Activated naive CD4-positive, alpha-beta T cell treated with anti-CD3 and anti-CD28 coated beads, Interleukin-2, amount 10 ng/mL, durations not matched to agents 7 days and 5 days (primary cell): ENCODE measurements at regions not wholly inside any gene's neighbourhood (a gene's known extent, or its start where the extent isn't known, plus 50 kb on each side); places are given as distances from the start of the nearest gene placed in this dataset.
"Not testable (repeated sequence)": the region's sequence is repeated elsewhere in the genome, so short reads cannot be mapped to it uniquely, and the experiment has no call there.

ENCODE experiments used
- CTCF ChIA-PET: fragments of 350-600 bp; sonication (Branson Sonifier 250); formaldehyde crosslinking; loops from one replicate; lab custom pipeline; 2021; ENCODE audit warnings: antibody characterized with exemption; lab: Charles Lee
- DNase-seq: peaks from one replicate; pipeline ENCODE4 v3.0.0-alpha.2; 2020
- H3K27ac Mint-ChIP-seq: one replicate; pipeline ENCODE4 v1.8.0; 2021; ENCODE audit warnings: mild to moderate bottlenecking, moderate library complexity, mixed read lengths
- H3K27me3 Mint-ChIP-seq: one replicate; pipeline ENCODE4 v1.8.0; 2021; ENCODE audit warnings: mild to moderate bottlenecking, mixed read lengths
- H3K36me3 Mint-ChIP-seq: one replicate; pipeline ENCODE4 v1.8.0; 2021; ENCODE audit warnings: mixed read lengths
- H3K4me1 Mint-ChIP-seq: one replicate; pipeline ENCODE4 v1.8.0; 2021; ENCODE audit warnings: mixed read lengths
- H3K4me3 Mint-ChIP-seq: one replicate; pipeline ENCODE4 v1.8.0; 2021; ENCODE audit warnings: mild to moderate bottlenecking, moderate library complexity, mixed read lengths
- H3K9me3 Mint-ChIP-seq: one replicate; pipeline ENCODE4 v1.8.0; 2021; ENCODE audit warnings: mixed read lengths

- CTCF ChIA-PET: no interaction called here
These were observed 259.6 kb downstream of the NOVA1 start for GRCh38 chr14:26338231-26338630.

GRCh38 chr14:26334288-26334687 lies 263.5 kb downstream of the NOVA1 start:
- CTCF ChIA-PET: no interaction called here
- peaks cover 2% of the 10 kb centered on the region for H3K9me3 Mint-ChIP-seq
- no peaks in the 10 kb centered on the region for H3K27me3 Mint-ChIP-seq
- no peaks in the 10 kb centered on the region for H3K4me1 Mint-ChIP-seq
- no peaks in the 10 kb centered on the region for H3K36me3 Mint-ChIP-seq
- H3K4me3 Mint-ChIP-seq: no peak overlapping the region
- H3K27ac Mint-ChIP-seq: no peak overlapping the region
- no peak for DNase-seq

More at GRCh38 chr14:26338231-26338630, 259.6 kb downstream of the NOVA1 start:
- Mint-ChIP-seq H3K9me3 (peaks cover 9% of the 10 kb centered on the region), H3K27ac (no peak overlapping the region), H3K36me3 (no peaks in the 10 kb centered on the region), H3K4me1 (no peaks in the 10 kb centered on the region), H3K27me3 (no peaks in the 10 kb centered on the region), H3K4me3 (no peak overlapping the region)
- no peak for DNase-seq

GRCh38 chr14:26332966-26333365 lies 264.9 kb downstream of the NOVA1 start:
- DNase-seq: no peak
- H3K36me3 Mint-ChIP-seq: no peaks in the 10 kb centered on the region
- H3K27ac Mint-ChIP-seq: no peak overlapping the region
- H3K4me3 Mint-ChIP-seq: no peak overlapping the region
- H3K4me1 Mint-ChIP-seq: no peaks in the 10 kb centered on the region
- peaks cover 2% of the 10 kb centered on the region for H3K9me3 Mint-ChIP-seq
- CTCF ChIA-PET: no interaction called here
- no peaks in the 10 kb centered on the region for H3K27me3 Mint-ChIP-seq

GRCh38 chr14:26330982-26331381 lies 266.9 kb downstream of the NOVA1 start:
- Mint-ChIP-seq H3K27ac (no peak overlapping the region), H3K4me1 (no peaks in the 10 kb centered on the region), H3K4me3 (no peak overlapping the region), H3K27me3 (no peaks in the 10 kb centered on the region), H3K36me3 (no peaks in the 10 kb centered on the region), H3K9me3 (peaks cover 5% of the 10 kb centered on the region)
- CTCF ChIA-PET: no interaction called here
- no peak for DNase-seq

- Mint-ChIP-seq H3K27me3 (no peaks in the 10 kb centered on the region), H3K9me3 (peaks cover 9% of the 10 kb centered on the region), H3K4me3 (no peak overlapping the region), H3K4me1 (no peaks in the 10 kb centered on the region), H3K36me3 (no peaks in the 10 kb centered on the region), H3K27ac (no peak overlapping the region)
- DNase-seq: no peak
- CTCF ChIA-PET: no interaction called here
These were observed 269.0 kb downstream of the NOVA1 start for GRCh38 chr14:26328791-26329190.

GRCh38 chr14:26323869-26324268 lies 274.0 kb downstream of the NOVA1 start:
- H3K4me3 Mint-ChIP-seq: no peak overlapping the region
- H3K9me3 Mint-ChIP-seq: peaks cover 22% of the 10 kb centered on the region
- H3K36me3 Mint-ChIP-seq: no peaks in the 10 kb centered on the region
- H3K27ac Mint-ChIP-seq: no peak overlapping the region
- H3K27me3 Mint-ChIP-seq: no peaks in the 10 kb centered on the region
- no peaks in the 10 kb centered on the region for H3K4me1 Mint-ChIP-seq
- CTCF ChIA-PET: no interaction called here
- no peak for DNase-seq

- Mint-ChIP-seq H3K27me3 (no peaks in the 10 kb centered on the region), H3K36me3 (no peaks in the 10 kb centered on the region), H3K27ac (no peak overlapping the region), H3K4me1 (no peaks in the 10 kb centered on the region), H3K9me3 (peaks cover 16% of the 10 kb centered on the region), H3K4me3 (no peak overlapping the region)
- CTCF ChIA-PET: no interaction called here
- DNase-seq: no peak
These were observed 276.9 kb downstream of the NOVA1 start for GRCh38 chr14:26320886-26321285.

- Mint-ChIP-seq H3K4me3 (no peak overlapping the region), H3K9me3 (peaks cover 13% of the 10 kb centered on the region), H3K4me1 (no peaks in the 10 kb centered on the region), H3K27ac (no peak overlapping the region), H3K36me3 (no peaks in the 10 kb centered on the region), H3K27me3 (no peaks in the 10 kb centered on the region)
- DNase-seq: no peak
- CTCF ChIA-PET: no interaction called here
These were observed 278.5 kb downstream of the NOVA1 start for GRCh38 chr14:26319139-26319864.

GRCh38 chr14:26304056-26304455 lies 293.8 kb downstream of the NOVA1 start:
- Mint-ChIP-seq H3K4me3 (no peak overlapping the region), H3K36me3 (no peaks in the 10 kb centered on the region), H3K4me1 (no peaks in the 10 kb centered on the region), H3K27ac (no peak overlapping the region), H3K9me3 (peaks cover 30% of the 10 kb centered on the region), H3K27me3 (no peaks in the 10 kb centered on the region)
- CTCF ChIA-PET: no interaction called here
- DNase-seq: no peak

- CTCF ChIA-PET: no interaction called here
These were observed 303.9 kb downstream of the NOVA1 start for GRCh38 chr14:26293909-26294308.

GRCh38 chr14:26289891-26290486 lies 307.8 kb downstream of the NOVA1 start:
- Mint-ChIP-seq H3K36me3 (no peaks in the 10 kb centered on the region), H3K27ac (no peak overlapping the region), H3K27me3 (no peaks in the 10 kb centered on the region), H3K9me3 (peaks cover 13% of the 10 kb centered on the region), H3K4me3 (no peak overlapping the region), H3K4me1 (no peaks in the 10 kb centered on the region)
- DNase-seq: no peak
- CTCF ChIA-PET: no interaction called here

More at GRCh38 chr14:26293909-26294308, 303.9 kb downstream of the NOVA1 start:
- Mint-ChIP-seq H3K27ac (no peak overlapping the region), H3K4me3 (no peak overlapping the region), H3K36me3 (no peaks in the 10 kb centered on the region), H3K27me3 (no peaks in the 10 kb centered on the region), H3K9me3 (peaks cover 13% of the 10 kb centered on the region), H3K4me1 (no peaks in the 10 kb centered on the region)
- no peak for DNase-seq

GRCh38 chr14:26286913-26287205 lies 311.0 kb downstream of the NOVA1 start:
- Mint-ChIP-seq H3K4me1 (no peaks in the 10 kb centered on the region), H3K36me3 (no peaks in the 10 kb centered on the region), H3K27ac (no peak overlapping the region), H3K27me3 (no peaks in the 10 kb centered on the region), H3K4me3 (no peak overlapping the region), H3K9me3 (peaks cover 6% of the 10 kb centered on the region)
- CTCF ChIA-PET: no interaction called here
- DNase-seq: no peak

GRCh38 chr14:26286081-26286912 lies 311.5 kb downstream of the NOVA1 start:
- H3K4me1 Mint-ChIP-seq: no peaks in the 10 kb centered on the region
- CTCF ChIA-PET: no interaction called here
- H3K4me3 Mint-ChIP-seq: no peak overlapping the region
- DNase-seq: no peak
- H3K36me3 Mint-ChIP-seq: no peaks in the 10 kb centered on the region
- H3K27me3 Mint-ChIP-seq: no peaks in the 10 kb centered on the region
- H3K9me3 Mint-ChIP-seq: peaks cover 5% of the 10 kb centered on the region
- no peak overlapping the region for H3K27ac Mint-ChIP-seq

GRCh38 chr14:26282578-26282977 lies 315.3 kb downstream of the NOVA1 start:
- no peaks in the 10 kb centered on the region for H3K36me3 Mint-ChIP-seq
- no peak overlapping the region for H3K4me3 Mint-ChIP-seq
- H3K9me3 Mint-ChIP-seq: peaks cover 3% of the 10 kb centered on the region
- DNase-seq: no peak
- H3K27me3 Mint-ChIP-seq: no peaks in the 10 kb centered on the region
- no peak overlapping the region for H3K27ac Mint-ChIP-seq
- CTCF ChIA-PET: no interaction called here
- no peaks in the 10 kb centered on the region for H3K4me1 Mint-ChIP-seq

GRCh38 chr14:26282011-26282410 lies 315.8 kb downstream of the NOVA1 start:
- H3K9me3 Mint-ChIP-seq, H3K4me1 Mint-ChIP-seq, DNase-seq, H3K27me3 Mint-ChIP-seq, H3K36me3 Mint-ChIP-seq, H3K27ac Mint-ChIP-seq, H3K4me3 Mint-ChIP-seq, CTCF ChIA-PET: not testable (repeated sequence)
